ENCODE measurements at regions not wholly inside any gene's neighbourhood (a gene's known extent, or its start where the extent isn't known, plus 50 kb on each side); places are given as distances from the start of the nearest gene placed in this dataset.

- TF ChIP-seq GATA3 (IDR thresholded peaks at IDR 0.05; ENCODE audit: low read depth, low read length), result peak; percentile 91
- peak; percentile 88 for TF ChIP-seq GATA2 (IDR thresholded peaks at IDR 0.05; ENCODE audit: low read depth, low read length)
Observed at GRCh38 chr12:91413581-91414546, 231.2 kb upstream of the DCN start.

- TF ChIP-seq GATA3 (IDR thresholded peaks at IDR 0.05; ENCODE audit: low read depth, low read length) (no peak), GATA2 (IDR thresholded peaks at IDR 0.05; ENCODE audit: low read depth, low read length) (no peak)
Observed at GRCh38 chr12:91406920-91407341, 224.3 kb upstream of the DCN start.

GRCh38 chr12:91404441-91404840 lies 221.8 kb upstream of the DCN start:
- TF ChIP-seq GATA3 (IDR thresholded peaks at IDR 0.05; ENCODE audit: low read depth, low read length), result no peak
- no peak for TF ChIP-seq GATA2 (IDR thresholded peaks at IDR 0.05; ENCODE audit: low read depth, low read length)

GRCh38 chr12:91401190-91401589 lies 218.6 kb upstream of the DCN start:
- TF ChIP-seq GATA3 (IDR thresholded peaks at IDR 0.05; ENCODE audit: low read depth, low read length), result no peak
- no peak for TF ChIP-seq GATA2 (IDR thresholded peaks at IDR 0.05; ENCODE audit: low read depth, low read length)

- no peak for TF ChIP-seq GATA2 (IDR thresholded peaks at IDR 0.05; ENCODE audit: low read depth, low read length)
- TF ChIP-seq GATA3 (IDR thresholded peaks at IDR 0.05; ENCODE audit: low read depth, low read length), result no peak
Observed at GRCh38 chr12:91400271-91400670, 217.7 kb upstream of the DCN start.

GRCh38 chr12:91397866-91398532 lies 215.4 kb upstream of the DCN start:
- TF ChIP-seq GATA3 (IDR thresholded peaks at IDR 0.05; ENCODE audit: low read depth, low read length) (no peak), GATA2 (IDR thresholded peaks at IDR 0.05; ENCODE audit: low read depth, low read length) (no peak)

- TF ChIP-seq GATA2 (IDR thresholded peaks at IDR 0.05; ENCODE audit: low read depth, low read length) (no peak), GATA3 (IDR thresholded peaks at IDR 0.05; ENCODE audit: low read depth, low read length) (no peak)
Observed at GRCh38 chr12:91396293-91396692, 213.7 kb upstream of the DCN start.

GRCh38 chr12:91395628-91396135 lies 213.1 kb upstream of the DCN start:
- TF ChIP-seq GATA3 (IDR thresholded peaks at IDR 0.05; ENCODE audit: low read depth, low read length) (no peak), GATA2 (IDR thresholded peaks at IDR 0.05; ENCODE audit: low read depth, low read length) (no peak)

- TF ChIP-seq GATA2 (IDR thresholded peaks at IDR 0.05; ENCODE audit: low read depth, low read length), result no peak
- TF ChIP-seq GATA3 (IDR thresholded peaks at IDR 0.05; ENCODE audit: low read depth, low read length), result no peak
Observed at GRCh38 chr12:91394903-91395302, 212.3 kb upstream of the DCN start.

GRCh38 chr12:91388573-91388972 lies 206.0 kb upstream of the DCN start:
- TF ChIP-seq GATA3 (IDR thresholded peaks at IDR 0.05; ENCODE audit: low read depth, low read length) (no peak), GATA2 (IDR thresholded peaks at IDR 0.05; ENCODE audit: low read depth, low read length) (no peak)

GRCh38 chr12:91387461-91388134 lies 205.0 kb upstream of the DCN start:
- TF ChIP-seq GATA3 (IDR thresholded peaks at IDR 0.05; ENCODE audit: low read depth, low read length), result no peak
- no peak for TF ChIP-seq GATA2 (IDR thresholded peaks at IDR 0.05; ENCODE audit: low read depth, low read length)

- TF ChIP-seq GATA2 (IDR thresholded peaks at IDR 0.05; ENCODE audit: low read depth, low read length) (no peak), GATA3 (IDR thresholded peaks at IDR 0.05; ENCODE audit: low read depth, low read length) (no peak)
Observed at GRCh38 chr12:91384806-91385205, 202.2 kb upstream of the DCN start.

- TF ChIP-seq GATA2 (IDR thresholded peaks at IDR 0.05; ENCODE audit: low read depth, low read length) (no peak), GATA3 (IDR thresholded peaks at IDR 0.05; ENCODE audit: low read depth, low read length) (no peak)
Observed at GRCh38 chr12:91384366-91384765, 201.7 kb upstream of the DCN start.

GRCh38 chr12:91383099-91383498 lies 200.5 kb upstream of the DCN start:
- TF ChIP-seq GATA2 (IDR thresholded peaks at IDR 0.05; ENCODE audit: low read depth, low read length) (no peak), GATA3 (IDR thresholded peaks at IDR 0.05; ENCODE audit: low read depth, low read length) (no peak)
